IMR-90 (cell line): ENCODE measurements at regions not wholly inside any gene's neighbourhood (a gene's known extent, or its start where the extent isn't known, plus 50 kb on each side); places are given as distances from the start of the nearest gene placed in this dataset.

Experiments used
- ATAC-seq: fragments of 200-7000 bp; cut with Tn5 transposase; 2 replicates; pipeline ENCODE4 v1.9.1; 2020; ENCODE audit warnings: low read depth, mild to moderate bottlenecking, moderate library complexity
- BruUV-seq: library from RNA; stranded (reverse); fragments of 400-500 nt; replicated peaks from 2 replicates; lab custom pipeline; 2021; lab: Mats Ljungman, UMichigan
- CTCF ChIA-PET: fragments of 300-600 bp; formaldehyde crosslinking; extraction: SDS; loops from one replicate; lab custom pipeline; 2021; ENCODE audit warnings: antibody characterized with exemption; lab: Yijun Ruan, JAX
- POLR2A ChIA-PET: fragments of 300-600 bp; sonication (Branson Sonifier 250); formaldehyde crosslinking; loops from one replicate; lab custom pipeline; 2022; ENCODE audit warnings: antibody characterized with exemption; ENCODE audit not compliant: unreplicated experiment; lab: Charles Lee
- DNase-seq: peaks from one replicate; pipeline ENCODE4 v3.0.0; 2013
- H2AFZ ChIP-seq: replicated peaks from 2 replicates; pipeline ENCODE3; 2013; ENCODE audit warnings: low read length, mild to moderate bottlenecking; ENCODE audit not compliant: poor library complexity
- H2AK5ac ChIP-seq: 2 replicates; pipeline ENCODE4 v1.6.1; 2013; ENCODE audit warnings: low read depth, low read length, inconsistent platforms
- H2AK9ac ChIP-seq: replicated peaks from 2 replicates; pipeline ENCODE3; 2013; ENCODE audit warnings: mild to moderate bottlenecking, low read depth, low read length, moderate library complexity; ENCODE audit not compliant: poor library complexity
- H2BK120ac ChIP-seq: 2 replicates; pipeline ENCODE4 v1.6.1; 2013; ENCODE audit warnings: low read depth, low read length, inconsistent platforms
- H2BK15ac ChIP-seq: 3 replicates; pipeline ENCODE4 v1.6.1; 2013; ENCODE audit warnings: low read depth, low read length, inconsistent platforms
- H2BK20ac ChIP-seq: 2 replicates; pipeline ENCODE4 v1.6.1; 2013; ENCODE audit warnings: low read depth, mild to moderate bottlenecking, inconsistent platforms, low read length, moderate library complexity
- H2BK5ac ChIP-seq: 2 replicates; pipeline ENCODE4 v1.6.1; 2013; ENCODE audit warnings: mild to moderate bottlenecking, low read depth, low read length, inconsistent platforms; ENCODE audit not compliant: poor library complexity, severe bottlenecking
- H3K14ac ChIP-seq: replicated peaks from 2 replicates; pipeline ENCODE4 v1.6.1; 2013; ENCODE audit warnings: low read depth, low read length, inconsistent platforms
- H3K18ac ChIP-seq: 2 replicates; pipeline ENCODE4 v1.6.1; 2013; ENCODE audit warnings: low read depth, low read length, control low read depth
- H3K23ac ChIP-seq: 2 replicates; pipeline ENCODE4 v1.6.1; 2013; ENCODE audit warnings: low read depth, low read length, inconsistent platforms
- H3K27ac ChIP-seq: 2 replicates; pipeline ENCODE4 v1.5.1; 2013; ENCODE audit warnings: mild to moderate bottlenecking, control low read depth, low read length; ENCODE audit not compliant: insufficient read depth
- H3K27me3 ChIP-seq: 2 replicates; pipeline ENCODE4 v1.6.1; 2013; ENCODE audit warnings: low read length; ENCODE audit not compliant: control insufficient read depth, insufficient read depth
- H3K36me3 ChIP-seq: 2 replicates; pipeline ENCODE4 v1.6.1; 2013; ENCODE audit warnings: low read length, mixed read lengths; ENCODE audit not compliant: control insufficient read depth, insufficient read depth
- H3K4ac ChIP-seq: 2 replicates; pipeline ENCODE4 v1.6.1; 2013; ENCODE audit warnings: low read depth, low read length, inconsistent platforms
- H3K4me1 ChIP-seq: 2 replicates; pipeline ENCODE4 v1.6.1; 2013; ENCODE audit warnings: low read length, mixed read lengths; ENCODE audit not compliant: control insufficient read depth, insufficient read depth
- H3K4me2 ChIP-seq: 2 replicates; pipeline ENCODE4 v1.6.1; 2013; ENCODE audit warnings: low read depth, mild to moderate bottlenecking, control low read depth, low read length, moderate library complexity
- H3K4me3 ChIP-seq: 2 replicates; pipeline ENCODE4 v1.5.1; 2013; ENCODE audit warnings: low read depth, mild to moderate bottlenecking, control low read depth, low read length, moderate library complexity; ENCODE audit not compliant: insufficient read depth
- H3K56ac ChIP-seq: 2 replicates; pipeline ENCODE4 v1.6.1; 2013; ENCODE audit warnings: low read length, inconsistent platforms; ENCODE audit not compliant: insufficient read depth; ENCODE audit errors: extremely low read depth
- H3K79me1 ChIP-seq, 2 experiments: 2 replicates each; pipeline ENCODE4 v1.6.1; 2013; ENCODE audit warnings: low read length in 2 of 2, inconsistent platforms in 1 of 2, low read depth in 1 of 2
- H3K9ac ChIP-seq: 2 replicates; pipeline ENCODE4 v1.6.1; 2013; ENCODE audit warnings: low read depth, low read length, control low read depth
- H3K9me1 ChIP-seq: 2 replicates; pipeline ENCODE4 v1.6.1; 2013; ENCODE audit warnings: low read length, inconsistent platforms; ENCODE audit not compliant: insufficient read depth
- H3K9me3 ChIP-seq: 2 replicates; pipeline ENCODE4 v1.6.1; 2013; ENCODE audit warnings: low read length; ENCODE audit not compliant: control insufficient read depth, insufficient read depth
- H4K20me1 ChIP-seq: 2 replicates; pipeline ENCODE4 v1.6.1; 2013; ENCODE audit warnings: low read length, inconsistent platforms; ENCODE audit not compliant: insufficient read depth
- H4K5ac ChIP-seq: 2 replicates; pipeline ENCODE4 v1.6.1; 2013; ENCODE audit warnings: mild to moderate bottlenecking, low read depth, low read length, control low read depth
- H4K8ac ChIP-seq, 2 experiments: 2 replicates each; pipeline ENCODE4 v1.6.1; 2013; ENCODE audit warnings: low read depth in 2 of 2, low read length in 2 of 2, control low read depth in 1 of 2, inconsistent platforms in 1 of 2
- H4K91ac ChIP-seq: 2 replicates; pipeline ENCODE4 v1.6.1; 2013; ENCODE audit warnings: low read depth, low read length, inconsistent platforms; ENCODE audit not compliant: insufficient read depth
- CEBPB ChIP-seq: IDR thresholded peaks from 2 replicates; pipeline ENCODE4 v1.6.1; 2012; ENCODE audit warnings: low read depth, low read length, improper control_type of control experiment
- CHD1 ChIP-seq: IDR thresholded peaks from 2 replicates; pipeline ENCODE4 v1.6.1; 2012; ENCODE audit warnings: low read depth, low read length, improper control_type of control experiment
- ELK1 ChIP-seq: fragments of 150-350 bp; IDR thresholded peaks from 2 replicates; pipeline ENCODE4 v1.6.1; 2016; ENCODE audit warnings: low read depth, mild to moderate bottlenecking, low read length, moderate library complexity, borderline replicate concordance
- FOS ChIP-seq: fragments of 150-350 bp; IDR thresholded peaks from 2 replicates; pipeline ENCODE4 v1.6.1; 2016; ENCODE audit warnings: low read depth, low read length
- MAFK ChIP-seq: IDR thresholded peaks from 2 replicates; pipeline ENCODE4 v1.6.1; 2012; ENCODE audit warnings: low read depth, low read length, improper control_type of control experiment
- MAZ ChIP-seq: IDR thresholded peaks from 2 replicates; pipeline ENCODE4 v1.6.1; 2012; ENCODE audit warnings: low read depth, mild to moderate bottlenecking, low read length, improper control_type of control experiment, moderate library complexity, borderline replicate concordance
- MXI1 ChIP-seq: IDR thresholded peaks from 2 replicates; pipeline ENCODE4 v1.6.1; 2012; ENCODE audit warnings: low read depth, mild to moderate bottlenecking, low read length, moderate library complexity, borderline replicate concordance
- NFE2L2 ChIP-seq: fragments of 150-350 bp; IDR thresholded peaks from 2 replicates; pipeline ENCODE4 v1.6.1; 2016; ENCODE audit warnings: low read depth, mild to moderate bottlenecking, low read length
- POLR2A ChIP-seq: IDR thresholded peaks from 2 replicates; pipeline ENCODE4 v1.6.1; 2012; ENCODE audit warnings: mild to moderate bottlenecking, low read depth, low read length
- RAD21 ChIP-seq: IDR thresholded peaks from 2 replicates; pipeline ENCODE4 v1.6.1; 2012; ENCODE audit warnings: low read length, improper control_type of control experiment
- RCOR1 ChIP-seq: IDR thresholded peaks from 2 replicates; pipeline ENCODE4 v1.6.1; 2012; ENCODE audit warnings: mild to moderate bottlenecking, low read length, improper control_type of control experiment; ENCODE audit not compliant: insufficient replicate concordance
- RFX5 ChIP-seq: IDR thresholded peaks from 2 replicates; pipeline ENCODE4 v1.8.0; 2012; ENCODE audit warnings: low read depth, mild to moderate bottlenecking, low read length, moderate library complexity
- SMC3 ChIP-seq: fragments of 150-350 bp; IDR thresholded peaks from 2 replicates; pipeline ENCODE4 v1.6.1; 2016; ENCODE audit warnings: low read depth, mild to moderate bottlenecking, antibody characterized with exemption, low read length, moderate library complexity
- USF2 ChIP-seq: fragments of 150-350 bp; IDR thresholded peaks from 2 replicates; pipeline ENCODE4 v1.6.1; 2017; ENCODE audit warnings: mild to moderate bottlenecking, antibody characterized with exemption, low read length, low read depth
- WGBS, 2 experiments: methylation state at CpG; one replicate each; pipeline versions ENCODE4 v1.1.5 to v1.1.7; 2013; ENCODE audit warnings: missing lambda C conversion rate in 2 of 2; ENCODE audit not compliant: insufficient read length in 1 of 2; ENCODE audit errors: extremely low coverage in 2 of 2; 5-methylcytosine and 5-hydroxymethylcytosine counted together
- dilution Hi-C: fragments of 300-500 bp; cut with HindIII; formaldehyde crosslinking; loops from one replicate; pipeline ENCODE4 v1.14.3; 2018; ENCODE audit warnings: low sequenced_read_pairs; ENCODE audit not compliant: unreplicated experiment
- in situ Hi-C: fragments of 300-500 bp; cut with MboI; formaldehyde crosslinking; loops from 3 replicates; pipeline ENCODE4 v1.14.3; 2019; ENCODE audit warnings: low sequenced_read_pairs, inconsistent platforms, mixed read lengths
- intact Hi-C: fragments of 100-400 bp; cut with micrococcal nuclease; formaldehyde crosslinking; loops from 2 replicates; pipeline ENCODE4 v1.10.0; 2022
- TF ChIP-seq, protein P1 (sequence below): conservative IDR thresholded peaks from 2 replicates; pipeline ENCODE4 v1.5.1; 2012; ENCODE audit warnings: mild to moderate bottlenecking, low read depth, low read length, improper control_type of control experiment

- H3K79me1 ChIP-seq = no peaks in the 10 kb centered on the region
- H3K36me3 ChIP-seq = no peaks in the 10 kb centered on the region
- H4K8ac ChIP-seq = no peak overlapping the region
- peak overlapping the region; percentile 17 for H2AK9ac ChIP-seq
- peaks cover 2% of the 10 kb centered on the region; the same call in 1 of the 2 replicates for H3K9me3 ChIP-seq
- H3K23ac ChIP-seq = no peak overlapping the region
- no peak overlapping the region for H2AFZ ChIP-seq
- no peak for ATAC-seq
- no peak overlapping the region; the same call in 1 of the 2 replicates for H3K18ac ChIP-seq
- no peak for DNase-seq
- H2BK5ac ChIP-seq = no peak overlapping the region
- no peak overlapping the region for H3K4me2 ChIP-seq
- H3K9ac ChIP-seq = no peak overlapping the region
- ChIA-PET CTCF (no interaction called here), POLR2A (no interaction called here)
- no peak overlapping the region for H3K4me3 ChIP-seq
- H3K27ac ChIP-seq = no peak overlapping the region
- WGBS, 2 experiments = no CpG with 5 or more reads among the region's 5 CpGs
- H4K91ac ChIP-seq = no peak overlapping the region
- no peak overlapping the region for H3K4ac ChIP-seq
- 0 out of 2 replicates have a peak, but pooled peaks cover 3% of the 10 kb centered on the region for H3K9me1 ChIP-seq
- no peak overlapping the region for H3K56ac ChIP-seq
- in situ Hi-C loops = no loop called here
- dilution Hi-C loops = no loop called here
- peaks cover 2% of the 10 kb centered on the region; the same call in 1 of the 2 replicates for H3K4me1 ChIP-seq
- no peaks in the 10 kb centered on the region for H3K27me3 ChIP-seq
- H2BK120ac ChIP-seq = no peak overlapping the region
- intact Hi-C loops = no loop called here
- no peak overlapping the region; the same call in 1 of the 2 replicates for H4K5ac ChIP-seq
- H4K20me1 ChIP-seq = no peaks in the 10 kb centered on the region
- H2BK15ac ChIP-seq = no peak overlapping the region
- no peak overlapping the region for H2AK5ac ChIP-seq
- TF ChIP-seq MAFK = no peak
- TF ChIP-seq FOS = no peak
- no peak for TF ChIP-seq RCOR1
- no peak for TF ChIP-seq ELK1
- no peak for TF ChIP-seq CHD1
- TF ChIP-seq SMC3 = no peak
- no peak for TF ChIP-seq POLR2A
- no peak for TF ChIP-seq CEBPB
- no peak for TF ChIP-seq MXI1
- TF ChIP-seq, protein P1, sequence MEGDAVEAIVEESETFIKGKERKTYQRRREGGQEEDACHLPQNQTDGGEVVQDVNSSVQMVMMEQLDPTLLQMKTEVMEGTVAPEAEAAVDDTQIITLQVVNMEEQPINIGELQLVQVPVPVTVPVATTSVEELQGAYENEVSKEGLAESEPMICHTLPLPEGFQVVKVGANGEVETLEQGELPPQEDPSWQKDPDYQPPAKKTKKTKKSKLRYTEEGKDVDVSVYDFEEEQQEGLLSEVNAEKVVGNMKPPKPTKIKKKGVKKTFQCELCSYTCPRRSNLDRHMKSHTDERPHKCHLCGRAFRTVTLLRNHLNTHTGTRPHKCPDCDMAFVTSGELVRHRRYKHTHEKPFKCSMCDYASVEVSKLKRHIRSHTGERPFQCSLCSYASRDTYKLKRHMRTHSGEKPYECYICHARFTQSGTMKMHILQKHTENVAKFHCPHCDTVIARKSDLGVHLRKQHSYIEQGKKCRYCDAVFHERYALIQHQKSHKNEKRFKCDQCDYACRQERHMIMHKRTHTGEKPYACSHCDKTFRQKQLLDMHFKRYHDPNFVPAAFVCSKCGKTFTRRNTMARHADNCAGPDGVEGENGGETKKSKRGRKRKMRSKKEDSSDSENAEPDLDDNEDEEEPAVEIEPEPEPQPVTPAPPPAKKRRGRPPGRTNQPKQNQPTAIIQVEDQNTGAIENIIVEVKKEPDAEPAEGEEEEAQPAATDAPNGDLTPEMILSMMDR = no peak
- TF ChIP-seq RFX5 = no peak
- no peak for TF ChIP-seq RAD21
- TF ChIP-seq USF2 = no peak
- no peak for TF ChIP-seq NFE2L2
- no peak for TF ChIP-seq MAZ
- BruUV-seq = no TSS peak
- H2BK20ac ChIP-seq = no peak overlapping the region
- H3K14ac ChIP-seq = 0 out of 2 replicates have a peak overlapping the region, but pooled peaks have one; percentile 67
These were observed 596.3 kb downstream of the LTN1 start for GRCh38 chr21:28396421-28396820.
